AG10803 (cell line): ENCODE measurements at regions not wholly inside any gene's neighbourhood (a gene's known extent, or its start where the extent isn't known, plus 50 kb on each side); places are given as distances from the start of the nearest gene placed in this dataset.

Experiments used
- DNase-seq: peaks from one replicate; pipeline ENCODE4 v3.0.0; 2010; ENCODE audit warnings: low read depth
- H3K4me3 ChIP-seq: 2 replicates; pipeline ENCODE4 v1.5.1; 2011; ENCODE audit warnings: mild to moderate bottlenecking, low read length, control low read depth
- CTCF ChIP-seq: conservative IDR thresholded peaks from 2 replicates; pipeline ENCODE4 v1.5.1; 2011; ENCODE audit warnings: mild to moderate bottlenecking, low read length, control low read depth, inconsistent platforms

- H3K4me3 ChIP-seq: no peak overlapping the region
- DNase-seq: no peak
- TF ChIP-seq CTCF: no peak
Observed at GRCh38 chr11:96785073-96785472, 395.3 kb downstream of the JRKL start.

GRCh38 chr11:96794152-96794551 is 404.3 kb downstream of the JRKL start:
- TF ChIP-seq CTCF: no peak; the same call in 1 of the 2 replicates
- no peak for DNase-seq
- H3K4me3 ChIP-seq: no peak overlapping the region

GRCh38 chr11:96798445-96798844 is 408.6 kb downstream of the JRKL start:
- no peak for TF ChIP-seq CTCF
- H3K4me3 ChIP-seq: no peak overlapping the region
- DNase-seq: no peak

GRCh38 chr11:96815236-96815635 is 425.4 kb downstream of the JRKL start:
- no peak overlapping the region for H3K4me3 ChIP-seq
- DNase-seq: no peak
- TF ChIP-seq CTCF: no peak

GRCh38 chr11:96817482-96818399 is 427.9 kb downstream of the JRKL start:
- DNase-seq: no peak

GRCh38 chr11:96827164-96827563 is 437.4 kb downstream of the JRKL start:
- DNase-seq: no peak
- no peak for TF ChIP-seq CTCF
- H3K4me3 ChIP-seq: no peak overlapping the region

More at GRCh38 chr11:96817482-96818399, 427.9 kb downstream of the JRKL start:
- no peak overlapping the region for H3K4me3 ChIP-seq
- TF ChIP-seq CTCF: no peak

- H3K4me3 ChIP-seq: no peak overlapping the region
- DNase-seq: no peak
- TF ChIP-seq CTCF: no peak
Observed at GRCh38 chr11:96841792-96842191, 452.0 kb downstream of the JRKL start.
